Rectal smooth muscle tissue (tissue), 1 donor: ENCODE measurements at regions not wholly inside any gene's neighbourhood (a gene's known extent, or its start where the extent isn't known, plus 50 kb on each side); places are given as distances from the start of the nearest gene placed in this dataset.
"Not testable (repeated sequence)": the region's sequence is repeated elsewhere in the genome, so short reads cannot be mapped to it uniquely, and the experiment has no call there.

ENCODE experiments used
- H3K27ac ChIP-seq: one replicate; pipeline ENCODE4 v1.7.0; 2013; ENCODE audit warnings: low read depth, low read length, inconsistent platforms
- H3K27me3 ChIP-seq: one replicate; pipeline ENCODE4 v1.7.0; 2013; ENCODE audit warnings: low read length; ENCODE audit not compliant: control insufficient read depth, insufficient read depth
- H3K36me3 ChIP-seq: one replicate; pipeline ENCODE4 v1.7.0; 2013; ENCODE audit warnings: low read length; ENCODE audit not compliant: control insufficient read depth, insufficient read depth
- H3K4me1 ChIP-seq: one replicate; pipeline ENCODE4 v1.7.0; 2013; ENCODE audit warnings: low read length; ENCODE audit not compliant: control insufficient read depth, insufficient read depth
- H3K4me3 ChIP-seq: one replicate; pipeline ENCODE4 v1.7.0; 2013; ENCODE audit warnings: low read length
- H3K9ac ChIP-seq: one replicate; pipeline ENCODE4 v1.7.0; 2013; ENCODE audit warnings: low read length

GRCh38 chr10:77740396-77740795 is 102.8 kb upstream of the KCNMA1 start:
- H3K36me3 ChIP-seq, H3K4me1 ChIP-seq, H3K27ac ChIP-seq, H3K27me3 ChIP-seq, H3K4me3 ChIP-seq, H3K9ac ChIP-seq: not testable (repeated sequence)

DNA sequence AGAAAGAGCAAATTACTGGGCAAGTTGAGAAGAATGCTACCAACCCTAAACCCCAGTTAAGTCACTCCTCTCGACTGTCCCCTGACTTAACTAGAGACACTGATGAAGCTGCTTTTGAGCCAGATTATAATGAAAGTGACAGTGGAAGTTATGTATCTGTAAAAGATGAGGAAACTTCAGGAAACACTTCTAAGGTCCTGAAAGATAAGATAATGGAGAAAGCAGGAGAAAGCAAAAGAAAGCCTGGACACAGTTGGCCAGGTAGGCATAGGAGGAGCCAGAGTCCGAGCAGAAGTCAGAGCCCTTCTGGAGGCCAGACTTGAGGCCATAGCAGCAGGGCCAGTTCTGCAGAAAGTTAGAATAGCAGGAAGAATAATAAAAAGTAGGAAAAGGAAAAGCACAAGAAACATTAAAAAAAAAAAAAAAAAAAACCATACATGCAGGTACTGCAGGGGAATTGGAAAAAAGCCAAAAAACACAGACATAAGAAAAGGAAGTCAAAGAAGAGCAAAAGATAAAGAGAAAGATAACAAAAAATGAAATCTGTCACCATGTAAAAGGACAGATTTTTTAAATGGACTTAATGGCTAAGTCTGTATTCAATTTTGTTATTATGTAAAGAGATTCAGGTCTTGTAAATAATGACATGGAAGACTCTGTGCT is 101.0 kb upstream of the KCNMA1 start:
- Histone ChIP-seq H3K36me3 (no peaks in the 10 kb centered on the region), H3K27me3 (no peaks in the 10 kb centered on the region), H3K9ac (no peak overlapping the region), H3K4me3 (no peak overlapping the region), H3K27ac (no peak overlapping the region), H3K4me1 (no peaks in the 10 kb centered on the region)

- H3K4me1 ChIP-seq: no peaks in the 10 kb centered on the region
- H3K4me3 ChIP-seq: no peak overlapping the region
- no peaks in the 10 kb centered on the region for H3K36me3 ChIP-seq
- no peak overlapping the region for H3K27ac ChIP-seq
- H3K9ac ChIP-seq: no peak overlapping the region
- H3K27me3 ChIP-seq: no peaks in the 10 kb centered on the region
These were observed 100.0 kb upstream of the KCNMA1 start for GRCh38 chr10:77737608-77738007.

DNA sequence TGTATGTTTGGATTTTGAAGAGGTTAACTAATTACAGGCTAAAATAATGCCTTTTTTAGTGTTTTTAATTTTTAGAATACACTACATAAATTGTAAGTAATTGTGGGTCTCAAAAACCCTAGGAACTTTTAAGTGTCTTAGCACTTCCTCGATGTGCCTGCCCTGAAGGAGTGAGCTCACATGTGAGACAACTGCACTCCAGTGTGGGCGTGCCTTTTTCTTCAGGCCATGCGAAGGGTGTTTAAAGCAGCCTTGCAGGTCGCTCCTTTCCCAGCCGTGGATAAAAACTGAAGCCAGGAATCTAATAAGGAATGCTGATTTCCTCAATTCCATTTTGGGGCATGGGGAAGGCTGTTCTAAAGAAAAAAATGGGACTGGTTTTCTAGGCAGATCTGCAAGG is 97.5 kb upstream of the KCNMA1 start:
- H3K27me3 ChIP-seq, H3K9ac ChIP-seq, H3K4me1 ChIP-seq, H3K4me3 ChIP-seq, H3K36me3 ChIP-seq, H3K27ac ChIP-seq: not testable (repeated sequence)

GRCh38 chr10:77732213-77733003 is 94.8 kb upstream of the KCNMA1 start:
- Histone ChIP-seq H3K9ac (no peak overlapping the region), H3K4me3 (no peak overlapping the region), H3K27me3 (no peaks in the 10 kb centered on the region), H3K27ac (no peak overlapping the region), H3K4me1 (no peaks in the 10 kb centered on the region), H3K36me3 (no peaks in the 10 kb centered on the region)

- Histone ChIP-seq H3K9ac (no peak overlapping the region), H3K36me3 (no peaks in the 10 kb centered on the region), H3K4me1 (no peaks in the 10 kb centered on the region), H3K27ac (no peak overlapping the region), H3K4me3 (no peak overlapping the region), H3K27me3 (no peaks in the 10 kb centered on the region)
These were observed 89.9 kb upstream of the KCNMA1 start for GRCh38 chr10:77727481-77727880.

GRCh38 chr10:77726732-77727131 is 89.1 kb upstream of the KCNMA1 start:
- H3K9ac ChIP-seq: no peak overlapping the region
- no peaks in the 10 kb centered on the region for H3K36me3 ChIP-seq
- no peaks in the 10 kb centered on the region for H3K27me3 ChIP-seq
- no peak overlapping the region for H3K27ac ChIP-seq
- H3K4me1 ChIP-seq: no peaks in the 10 kb centered on the region
- no peak overlapping the region for H3K4me3 ChIP-seq

- H3K4me1 ChIP-seq: no peaks in the 10 kb centered on the region
- no peaks in the 10 kb centered on the region for H3K27me3 ChIP-seq
- H3K4me3 ChIP-seq: no peak overlapping the region
- H3K36me3 ChIP-seq: no peaks in the 10 kb centered on the region
- H3K27ac ChIP-seq: no peak overlapping the region
- no peak overlapping the region for H3K9ac ChIP-seq
These were observed 88.7 kb upstream of the KCNMA1 start for GRCh38 chr10:77726301-77726700.

DNA sequence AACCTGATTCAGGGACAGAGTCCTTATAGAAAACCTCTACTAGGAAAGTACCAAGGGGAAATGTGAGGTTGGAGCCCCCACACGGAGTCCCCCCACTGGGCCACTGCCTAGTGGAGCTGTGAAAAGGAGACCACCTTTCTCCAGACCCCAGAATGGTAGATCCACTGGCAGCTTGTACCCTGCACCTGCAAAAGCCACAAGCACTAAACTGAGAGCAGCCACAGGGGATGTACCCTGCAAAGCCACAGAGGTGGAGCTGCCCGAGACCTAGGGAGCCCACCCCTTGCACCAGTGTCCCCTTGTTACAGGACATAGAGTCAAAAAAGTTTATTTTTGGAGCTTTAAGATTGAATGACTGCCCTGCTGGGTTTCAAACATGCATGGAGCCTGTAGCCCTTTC is 87.2 kb upstream of the KCNMA1 start:
- Histone ChIP-seq H3K27me3 (no peaks in the 10 kb centered on the region), H3K36me3 (no peaks in the 10 kb centered on the region), H3K9ac (no peak overlapping the region), H3K27ac (no peak overlapping the region), H3K4me1 (no peaks in the 10 kb centered on the region), H3K4me3 (no peak overlapping the region)

- Histone ChIP-seq H3K4me3 (no peak overlapping the region), H3K27ac (no peak overlapping the region), H3K27me3 (no peaks in the 10 kb centered on the region), H3K9ac (no peak overlapping the region), H3K4me1 (no peaks in the 10 kb centered on the region), H3K36me3 (no peaks in the 10 kb centered on the region)
These were observed 85.8 kb upstream of the KCNMA1 start for GRCh38 chr10:77723376-77723775.

DNA sequence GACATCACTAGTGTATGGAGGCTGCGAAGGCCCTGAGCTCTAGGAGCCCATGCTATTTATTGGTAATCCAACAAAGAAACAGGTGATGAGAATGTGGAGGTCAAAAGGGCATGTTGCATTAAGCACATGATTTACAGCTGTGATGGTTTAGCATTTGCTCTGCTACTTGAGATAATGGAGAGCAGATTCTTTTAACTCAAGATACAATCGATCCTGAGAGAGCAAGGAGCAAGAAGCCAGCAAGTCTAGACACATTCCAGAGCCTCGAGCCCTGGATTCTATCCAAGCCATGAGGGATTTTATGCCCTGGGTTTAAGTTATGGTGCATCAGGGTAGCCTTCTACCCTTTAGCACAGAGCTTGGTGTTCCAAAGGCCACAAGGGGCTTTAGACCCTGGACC is 85.3 kb upstream of the KCNMA1 start:
- H3K4me1 ChIP-seq, H3K36me3 ChIP-seq, H3K4me3 ChIP-seq, H3K9ac ChIP-seq, H3K27ac ChIP-seq, H3K27me3 ChIP-seq: not testable (repeated sequence)

DNA sequence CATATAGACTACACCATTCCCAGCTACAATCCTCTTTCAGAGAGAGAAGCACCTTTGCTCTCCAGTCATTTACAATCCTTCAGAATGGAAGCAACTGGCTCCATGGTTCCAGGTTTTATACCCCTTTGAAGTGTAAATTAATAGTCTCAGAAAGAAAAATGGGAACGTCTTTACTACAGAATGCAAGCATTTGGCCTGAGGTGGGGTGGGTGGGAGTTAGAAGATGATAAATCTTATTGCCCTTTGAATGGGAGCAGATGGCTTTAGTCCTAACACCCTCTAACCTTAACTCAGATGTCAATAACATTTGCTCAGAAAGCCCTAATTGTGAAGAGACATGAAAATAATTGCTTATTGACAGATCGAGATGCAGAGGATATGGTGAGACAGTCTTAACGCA is 84.2 kb upstream of the KCNMA1 start:
- Histone ChIP-seq H3K4me3 (no peak overlapping the region), H3K27ac (no peak overlapping the region), H3K4me1 (no peaks in the 10 kb centered on the region), H3K36me3 (no peaks in the 10 kb centered on the region), H3K27me3 (no peaks in the 10 kb centered on the region), H3K9ac (no peak overlapping the region)

- no peaks in the 10 kb centered on the region for H3K27me3 ChIP-seq
- no peak overlapping the region for H3K4me3 ChIP-seq
- no peak overlapping the region for H3K9ac ChIP-seq
- no peaks in the 10 kb centered on the region for H3K36me3 ChIP-seq
- no peak overlapping the region for H3K27ac ChIP-seq
- H3K4me1 ChIP-seq: no peaks in the 10 kb centered on the region
These were observed 81.3 kb upstream of the KCNMA1 start for GRCh38 chr10:77718957-77719356.
